H9 (cell line): ENCODE measurements at regions not wholly inside any gene's neighbourhood (a gene's known extent, or its start where the extent isn't known, plus 50 kb on each side); places are given as distances from the start of the nearest gene placed in this dataset.

Experiments used
- DNase-seq: peaks from one replicate; pipeline ENCODE4 v3.0.0-alpha.2; 2017
- H2AFZ ChIP-seq: one replicate; pipeline ENCODE4 v1.6.1; 2013; ENCODE audit warnings: mild to moderate bottlenecking, low read length, control low read depth, moderate library complexity
- H2AK5ac ChIP-seq: 2 replicates; pipeline ENCODE4 v1.6.1; 2013; ENCODE audit warnings: low read length, control low read depth, mixed read lengths; ENCODE audit not compliant: insufficient read length
- H2BK120ac ChIP-seq: one replicate; pipeline ENCODE4 v1.6.1; 2013; ENCODE audit warnings: low read depth, mild to moderate bottlenecking, low read length, control low read depth, inconsistent platforms; ENCODE audit not compliant: poor library complexity, severe bottlenecking
- H2BK12ac ChIP-seq: 2 replicates; pipeline ENCODE4 v1.6.1; 2013; ENCODE audit warnings: low read length, control low read depth, mixed read lengths, low read depth; ENCODE audit not compliant: insufficient read length
- H2BK15ac ChIP-seq: 2 replicates; pipeline ENCODE4 v1.6.1; 2013; ENCODE audit warnings: low read depth, low read length, control low read depth
- H2BK20ac ChIP-seq: one replicate; pipeline ENCODE4 v1.6.1; 2013; ENCODE audit warnings: low read depth, mild to moderate bottlenecking, low read length, control low read depth, inconsistent platforms; ENCODE audit not compliant: poor library complexity, severe bottlenecking
- H2BK5ac ChIP-seq: 2 replicates; pipeline ENCODE4 v1.6.1; 2013; ENCODE audit warnings: low read length, control low read depth, mixed read lengths; ENCODE audit not compliant: insufficient read length
- H3K14ac ChIP-seq: 2 replicates; pipeline ENCODE4 v1.6.1; 2013; ENCODE audit warnings: low read length, control low read depth; ENCODE audit not compliant: insufficient read depth
- H3K18ac ChIP-seq: 2 replicates; pipeline ENCODE4 v1.6.1; 2013; ENCODE audit warnings: low read depth, mild to moderate bottlenecking, mixed read lengths, low read length, control low read depth; ENCODE audit not compliant: insufficient read length
- H3K23ac ChIP-seq: 2 replicates; pipeline ENCODE4 v1.6.1; 2013; ENCODE audit warnings: low read length, control low read depth, mixed read lengths, low read depth; ENCODE audit not compliant: insufficient read length
- H3K23me2 ChIP-seq: 2 replicates; pipeline ENCODE4 v1.6.1; 2013; ENCODE audit warnings: low read depth, mild to moderate bottlenecking, mixed read lengths, low read length, control low read depth; ENCODE audit not compliant: insufficient read length, poor library complexity, severe bottlenecking
- H3K27ac ChIP-seq: 2 replicates; pipeline ENCODE4 v1.5.1; 2013; ENCODE audit warnings: low read length, control low read depth, mixed read lengths, low read depth; ENCODE audit not compliant: insufficient read length
- H3K27me3 ChIP-seq: 2 replicates; pipeline ENCODE4 v1.6.1; 2013; ENCODE audit warnings: low read length, control low read depth, inconsistent platforms; ENCODE audit not compliant: insufficient read depth
- H3K4ac ChIP-seq: 2 replicates; pipeline ENCODE4 v1.6.1; 2013; ENCODE audit warnings: low read depth, mild to moderate bottlenecking, control low read depth, inconsistent platforms, low read length, moderate library complexity
- H3K4me1 ChIP-seq: 2 replicates; pipeline ENCODE4 v1.6.1; 2013; ENCODE audit warnings: low read length, control low read depth, inconsistent platforms; ENCODE audit not compliant: insufficient read depth
- H3K4me2 ChIP-seq: 2 replicates; pipeline ENCODE4 v1.6.1; 2013; ENCODE audit warnings: low read length, control low read depth, mixed read lengths; ENCODE audit not compliant: insufficient read length, insufficient read depth
- H3K56ac ChIP-seq: 2 replicates; pipeline ENCODE4 v1.6.1; 2013; ENCODE audit warnings: low read depth, mild to moderate bottlenecking, mixed read lengths, low read length, control low read depth; ENCODE audit not compliant: insufficient read length
- H3K79me1 ChIP-seq: 2 replicates; pipeline ENCODE4 v1.6.1; 2013; ENCODE audit warnings: low read depth, mild to moderate bottlenecking, moderate library complexity, low read length, control low read depth, inconsistent platforms; ENCODE audit not compliant: insufficient read depth, poor library complexity, severe bottlenecking
- H3K79me2 ChIP-seq: 2 replicates; pipeline ENCODE4 v1.6.1; 2013; ENCODE audit warnings: low read length, control low read depth, inconsistent platforms; ENCODE audit not compliant: insufficient read depth
- H3K9ac ChIP-seq: 2 replicates; pipeline ENCODE4 v1.6.1; 2013; ENCODE audit warnings: low read length, control low read depth, mixed read lengths; ENCODE audit not compliant: insufficient read length; ENCODE audit errors: extremely low read depth
- H3K9me3 ChIP-seq: one replicate; pipeline ENCODE4 v1.6.1; 2013; ENCODE audit warnings: low read depth, low read length, inconsistent platforms; ENCODE audit not compliant: control insufficient read depth
- H3T11ph ChIP-seq: one replicate; pipeline ENCODE4 v1.6.1; 2013; ENCODE audit warnings: mild to moderate bottlenecking, low read length, control low read depth, inconsistent platforms
- H4K20me1 ChIP-seq: one replicate; pipeline ENCODE4 v1.6.1; 2013; ENCODE audit not compliant: control insufficient read depth, insufficient read length, insufficient read depth
- H4K5ac ChIP-seq: 2 replicates; pipeline ENCODE4 v1.6.1; 2013; ENCODE audit warnings: low read depth, mild to moderate bottlenecking, mixed read lengths, low read length, control low read depth; ENCODE audit not compliant: insufficient read length
- H4K8ac ChIP-seq: replicated peaks from 2 replicates; pipeline ENCODE4 v1.6.1; 2013; ENCODE audit warnings: low read length, control low read depth, mixed read lengths, low read depth; ENCODE audit not compliant: insufficient read length
- H4K91ac ChIP-seq: 2 replicates; pipeline ENCODE4 v1.6.1; 2013; ENCODE audit warnings: low read depth, mild to moderate bottlenecking, moderate library complexity, mixed read lengths, low read length, control low read depth; ENCODE audit not compliant: insufficient read length
- H3K27ac Mint-ChIP-seq, 3 experiments: 2 replicates in 2 of 3; 3 replicates in 1 of 3; pipeline ENCODE4 v1.8.0; 2020 to 2021; ENCODE audit warnings: mixed read lengths in 3 of 3, mild to moderate bottlenecking in 1 of 3, moderate library complexity in 1 of 3
- H3K27me3 Mint-ChIP-seq: 2 replicates; pipeline ENCODE4 v1.8.0; 2021; ENCODE audit warnings: low read depth, mild to moderate bottlenecking, moderate library complexity, mixed read lengths
- H3K36me3 Mint-ChIP-seq, 3 experiments: 2 replicates in 2 of 3; 3 replicates in 1 of 3; pipeline ENCODE4 v1.8.0; 2020 to 2021; ENCODE audit warnings: low read depth in 3 of 3, mixed read lengths in 3 of 3; ENCODE audit not compliant: insufficient read depth in 1 of 3
- H3K4me1 Mint-ChIP-seq, 2 experiments: 2 replicates each; pipeline ENCODE4 v1.8.0; 2020; ENCODE audit warnings: mixed read lengths in 2 of 2
- H3K4me3 Mint-ChIP-seq, 2 experiments: 2 replicates in 1 of 2; 3 replicates in 1 of 2; pipeline ENCODE4 v1.8.0; 2020 to 2021; ENCODE audit warnings: mild to moderate bottlenecking in 2 of 2, mixed read lengths in 2 of 2, moderate library complexity in 1 of 2
- H3K9me3 Mint-ChIP-seq, 2 experiments: 2 replicates in 1 of 2; 3 replicates in 1 of 2; pipeline ENCODE4 v1.8.0; 2020; ENCODE audit warnings: mild to moderate bottlenecking in 2 of 2, mixed read lengths in 2 of 2, moderate library complexity in 1 of 2
- WGBS: extraction: QIAGEN DNeasy Blood & Tissue Kit; methylation state at CpG from one replicate; pipeline ENCODE4 v1.1.7; 2013; ENCODE audit warnings: missing lambda C conversion rate, low lambda C conversion rate, mixed read lengths; ENCODE audit not compliant: insufficient read length; ENCODE audit errors: extremely low coverage; 5-methylcytosine and 5-hydroxymethylcytosine counted together
- TF ChIP-seq, protein P1 (sequence below): fragments of 200-600 bp; sonication (generic); conservative IDR thresholded peaks from 3 replicates; pipeline ENCODE4 v1.8.0; 2021; ENCODE audit warnings: antibody characterized with exemption, mild to moderate bottlenecking

DNA sequence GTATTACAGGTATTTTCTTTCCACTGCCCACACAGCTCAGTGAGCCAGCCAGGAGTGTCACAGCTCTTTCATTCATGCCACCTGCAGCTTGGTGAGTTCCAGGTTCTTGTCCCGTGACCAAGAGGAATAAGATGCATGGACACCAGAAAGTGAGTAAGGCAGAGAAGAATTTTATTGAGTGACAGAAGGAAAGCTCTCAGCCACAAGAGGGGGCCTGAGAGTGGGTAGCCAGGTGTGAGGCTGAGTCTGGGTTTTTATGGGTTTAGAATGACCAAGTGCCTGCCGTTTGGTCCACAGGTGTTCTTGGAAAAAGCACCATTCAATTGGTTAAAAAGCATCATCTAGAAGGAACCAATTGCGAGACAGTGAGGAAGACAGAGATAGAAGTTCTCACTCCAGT lies 1097.1 kb upstream of the SLC39A10 start:
- Histone ChIP-seq H3K23ac (no peak overlapping the region), H3K18ac (no peak overlapping the region), H4K91ac (no peak overlapping the region), H3K27ac (no peak overlapping the region), H3K4me2 (no peak overlapping the region), H3K4me1 (no peaks in the 10 kb centered on the region), H3K27me3 (no peaks in the 10 kb centered on the region), H3K79me2 (no peaks in the 10 kb centered on the region), H2AK5ac (no peak overlapping the region), H3K23me2 (no peaks in the 10 kb centered on the region), H2BK12ac (no peak overlapping the region), H3K9ac (no peak overlapping the region), H2BK120ac (no peak overlapping the region), H3K4ac (no peak overlapping the region), H2BK20ac (no peak overlapping the region), H3K79me1 (no peaks in the 10 kb centered on the region), H3K14ac (no peak overlapping the region), H4K5ac (no peak overlapping the region), H4K20me1 (no peaks in the 10 kb centered on the region), H3T11ph (no peak overlapping the region), H2BK5ac (no peak overlapping the region), H3K56ac (no peak overlapping the region), H3K9me3 (no peaks in the 10 kb centered on the region), H2BK15ac (no peak overlapping the region), H4K8ac (no peak overlapping the region), H2AFZ (no peak overlapping the region)
- H3K27me3 Mint-ChIP-seq: no peaks in the 10 kb centered on the region; the same call in 1 of the 2 replicates
- H3K27ac Mint-ChIP-seq: no peak overlapping the region; a peak in 1 of 7 replicates
- peak; percentile 45 for DNase-seq
- no peak overlapping the region for H3K4me3 Mint-ChIP-seq
- TF ChIP-seq, protein P1, sequence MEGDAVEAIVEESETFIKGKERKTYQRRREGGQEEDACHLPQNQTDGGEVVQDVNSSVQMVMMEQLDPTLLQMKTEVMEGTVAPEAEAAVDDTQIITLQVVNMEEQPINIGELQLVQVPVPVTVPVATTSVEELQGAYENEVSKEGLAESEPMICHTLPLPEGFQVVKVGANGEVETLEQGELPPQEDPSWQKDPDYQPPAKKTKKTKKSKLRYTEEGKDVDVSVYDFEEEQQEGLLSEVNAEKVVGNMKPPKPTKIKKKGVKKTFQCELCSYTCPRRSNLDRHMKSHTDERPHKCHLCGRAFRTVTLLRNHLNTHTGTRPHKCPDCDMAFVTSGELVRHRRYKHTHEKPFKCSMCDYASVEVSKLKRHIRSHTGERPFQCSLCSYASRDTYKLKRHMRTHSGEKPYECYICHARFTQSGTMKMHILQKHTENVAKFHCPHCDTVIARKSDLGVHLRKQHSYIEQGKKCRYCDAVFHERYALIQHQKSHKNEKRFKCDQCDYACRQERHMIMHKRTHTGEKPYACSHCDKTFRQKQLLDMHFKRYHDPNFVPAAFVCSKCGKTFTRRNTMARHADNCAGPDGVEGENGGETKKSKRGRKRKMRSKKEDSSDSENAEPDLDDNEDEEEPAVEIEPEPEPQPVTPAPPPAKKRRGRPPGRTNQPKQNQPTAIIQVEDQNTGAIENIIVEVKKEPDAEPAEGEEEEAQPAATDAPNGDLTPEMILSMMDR: peak; percentile 25; the same call in 2 of the 3 replicates
- no peaks in the 10 kb centered on the region for H3K4me1 Mint-ChIP-seq
- peaks cover 0 to 9% (median 7%) of the 10 kb centered on the region in 3 experiments; a peak in 4 of 7 replicates for H3K36me3 Mint-ChIP-seq
- H3K9me3 Mint-ChIP-seq: peaks cover 13 to 20% of the 10 kb centered on the region in 2 experiments
- no CpG with 5 or more reads among the region's 3 CpGs for WGBS
